HG03520 (cell line): ENCODE measurements at regions not wholly inside any gene's neighbourhood (a gene's known extent, or its start where the extent isn't known, plus 50 kb on each side); places are given as distances from the start of the nearest gene placed in this dataset.

Source experiments
- ATAC-seq: cut with Tn5 transposase; IDR thresholded peaks from one replicate; pipeline ENCODE4 v1.9.1; 2021; ENCODE audit warnings: mild to moderate bottlenecking, moderate library complexity; ENCODE audit not compliant: unreplicated experiment

DNA sequence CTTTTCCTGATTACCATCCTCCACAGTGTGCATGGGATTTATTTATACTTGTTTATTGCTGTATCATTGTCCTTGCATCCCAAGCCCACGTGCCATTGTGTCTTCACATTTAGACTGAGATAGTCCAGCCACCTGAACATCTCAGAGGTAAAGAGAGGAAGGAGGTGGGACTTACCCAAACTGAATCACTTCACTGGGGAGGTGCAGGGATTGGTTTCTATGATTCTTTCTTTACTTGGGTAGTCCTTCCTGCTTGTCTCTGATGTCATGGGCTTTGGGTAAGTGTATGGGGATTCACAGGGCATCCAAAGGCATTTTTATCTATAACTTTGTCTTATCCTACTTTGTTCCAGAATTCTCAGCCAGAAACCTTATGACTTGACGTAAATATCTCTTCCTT, 141.5 kb upstream of the UMPS start:
- ATAC-seq, result no peak

DNA sequence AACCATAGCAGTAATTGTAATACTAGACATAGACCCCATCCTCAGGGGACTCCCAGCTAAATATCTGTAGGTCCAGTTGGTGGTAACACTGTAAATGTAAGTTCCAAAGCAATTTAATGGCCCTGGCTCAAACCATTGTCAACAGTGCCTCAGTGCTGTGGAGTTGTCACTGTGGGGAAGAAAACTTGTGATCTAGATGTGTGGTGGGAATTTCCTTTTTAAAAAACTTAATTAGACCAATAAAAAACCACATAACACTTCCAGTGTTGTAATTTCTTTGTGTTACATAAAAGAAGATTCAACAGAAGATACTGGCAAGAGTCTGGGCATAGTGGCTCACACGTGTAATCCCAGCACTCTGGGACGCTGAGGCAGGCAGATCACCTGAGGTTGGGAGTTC, 138.6 kb upstream of the UMPS start:
- no peak for ATAC-seq

DNA sequence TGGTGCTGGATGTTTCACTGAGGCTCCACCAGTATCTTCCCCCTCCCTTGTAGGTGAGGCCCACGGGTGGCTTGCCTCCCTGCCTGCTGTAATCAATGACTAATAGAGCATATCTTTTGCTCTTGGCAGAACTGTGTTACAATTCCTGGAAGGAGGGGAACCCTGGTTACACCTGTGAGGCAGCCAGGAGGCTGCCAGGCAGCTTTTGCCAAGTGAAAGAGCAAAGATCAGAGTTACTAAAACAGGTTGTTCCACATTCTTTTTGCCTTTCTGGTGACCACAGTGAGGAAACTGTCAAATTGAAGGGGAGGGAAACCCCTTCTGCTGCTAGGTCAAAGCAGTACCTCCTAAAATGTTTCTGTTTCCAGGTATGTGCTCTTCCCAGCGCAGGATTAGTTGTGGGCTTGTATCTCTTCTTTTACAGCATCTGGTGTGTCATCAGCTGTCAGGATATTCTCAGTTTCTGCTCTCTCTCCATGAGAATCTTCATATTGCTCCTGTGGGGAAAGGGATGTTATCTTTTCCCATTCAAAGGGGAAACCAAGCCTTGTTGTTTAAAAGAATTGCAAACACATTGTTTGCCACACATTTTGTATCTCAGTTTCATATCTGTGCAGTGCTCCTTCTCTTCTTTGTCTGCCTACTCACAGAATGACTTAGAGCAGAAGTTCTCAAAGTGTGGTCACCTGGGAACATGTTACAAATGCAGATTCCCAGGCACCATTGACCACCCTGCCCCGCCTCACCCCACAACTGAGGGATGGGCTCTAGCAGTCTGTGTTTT, 137.4 kb upstream of the UMPS start:
- no peak for ATAC-seq

DNA sequence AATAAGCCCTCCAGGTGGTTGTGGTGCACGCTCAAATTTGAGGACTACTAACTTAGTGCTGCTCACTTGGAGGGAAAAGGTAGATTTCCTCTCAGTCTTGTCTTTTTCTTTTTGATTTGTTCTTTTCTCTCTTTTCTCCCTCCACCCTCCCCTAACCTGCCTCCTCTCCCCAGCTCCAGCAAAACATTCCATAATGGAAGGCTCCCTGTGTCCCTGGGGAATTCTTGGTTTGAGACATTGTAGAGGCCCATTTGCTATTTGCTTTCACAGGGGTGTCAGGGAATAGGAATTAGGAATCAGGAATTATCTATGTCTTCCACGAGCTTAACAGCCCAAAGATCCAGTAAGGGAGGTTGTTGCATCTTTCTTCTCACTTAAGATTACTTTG, 136.8 kb upstream of the UMPS start:
- ATAC-seq, result no peak

DNA sequence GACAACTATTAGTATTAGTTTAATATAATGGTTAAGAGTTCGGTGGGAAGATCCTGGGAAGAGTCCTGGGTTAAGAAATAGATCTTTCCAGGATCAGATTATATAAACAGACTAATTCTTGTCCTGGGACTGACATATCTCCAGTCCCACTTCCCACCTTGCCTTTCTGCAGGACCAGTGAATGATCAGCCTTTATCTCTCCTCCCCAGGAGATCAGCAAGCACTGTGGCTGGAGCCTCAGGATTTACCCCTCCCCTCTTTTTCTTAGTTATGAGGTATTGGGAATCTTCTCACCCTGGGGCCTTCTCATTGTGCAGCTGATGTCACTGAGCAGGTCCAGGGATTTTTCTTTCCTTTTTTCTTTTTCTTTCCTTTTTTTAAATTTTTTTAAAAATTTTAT, 135.7 kb upstream of the UMPS start:
- no peak for ATAC-seq

DNA sequence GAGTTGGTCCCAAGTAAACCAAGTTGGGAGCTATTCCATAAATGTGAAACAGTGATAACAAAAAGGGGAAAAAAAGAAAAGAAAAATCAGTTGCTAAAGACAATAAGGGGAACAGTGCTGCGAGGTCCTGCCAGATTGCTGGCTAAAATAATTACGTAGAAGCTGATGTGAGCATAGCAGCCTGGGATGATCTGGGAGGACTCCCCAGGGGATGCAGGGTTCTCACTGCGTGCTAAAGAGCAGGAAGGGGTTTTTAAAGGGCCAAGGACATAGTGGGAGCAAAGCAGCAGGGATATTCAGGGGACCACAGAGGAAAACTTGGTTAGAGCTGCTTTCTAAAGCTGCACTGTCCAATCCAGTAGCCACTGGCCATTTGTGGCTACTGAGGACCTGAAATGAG, 133.0 kb upstream of the UMPS start:
- ATAC-seq, result no peak

DNA sequence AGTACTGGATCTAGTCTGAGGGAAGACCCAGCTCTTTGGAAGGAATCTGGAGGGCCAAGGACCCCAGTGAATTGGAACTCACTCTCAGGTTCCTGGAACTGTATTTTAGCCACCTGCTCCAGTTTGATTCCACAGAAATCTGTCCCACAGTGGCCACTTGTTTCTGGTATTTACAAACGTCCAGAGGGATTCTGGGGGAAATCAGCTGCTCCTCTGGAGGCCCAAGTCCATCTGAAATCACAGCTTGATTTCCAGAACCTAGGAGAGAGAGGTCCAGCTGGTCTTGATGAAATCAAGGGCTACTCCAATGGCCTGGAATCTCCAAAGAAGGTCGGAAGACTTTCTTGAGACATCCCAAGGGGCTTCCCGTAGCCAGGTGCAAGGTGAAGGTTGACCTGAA, 132.3 kb upstream of the UMPS start:
- no peak for ATAC-seq

DNA sequence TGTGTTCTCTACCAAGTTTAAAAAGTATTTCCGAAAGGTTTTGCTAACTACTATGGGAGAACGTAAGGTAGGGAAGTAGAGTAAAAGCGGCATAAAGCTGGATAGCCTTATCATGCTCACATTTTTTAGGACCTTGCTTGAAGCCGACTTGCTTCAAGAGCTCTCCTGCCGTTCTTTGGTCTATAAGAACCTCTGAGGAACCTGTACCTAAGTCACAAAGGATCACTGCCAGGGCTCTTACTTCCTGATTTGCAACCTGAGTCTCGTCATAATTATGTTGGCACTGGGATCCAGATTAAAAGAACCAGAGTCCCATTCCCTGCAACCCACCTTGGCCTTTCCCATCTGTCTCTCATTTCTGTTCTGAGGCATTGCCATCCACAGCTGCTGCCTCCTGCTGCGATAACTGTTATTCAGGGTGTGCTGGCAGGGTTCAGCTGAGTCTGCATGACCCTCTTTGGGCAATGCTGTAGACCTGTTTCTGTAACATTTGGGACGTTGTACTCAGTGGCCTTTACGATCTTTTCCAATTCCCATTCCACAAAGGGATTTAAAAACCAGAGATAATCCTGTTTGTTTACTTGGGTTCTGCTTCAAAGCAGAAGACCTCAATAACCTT, 131.0 kb upstream of the UMPS start:
- no peak for ATAC-seq

DNA sequence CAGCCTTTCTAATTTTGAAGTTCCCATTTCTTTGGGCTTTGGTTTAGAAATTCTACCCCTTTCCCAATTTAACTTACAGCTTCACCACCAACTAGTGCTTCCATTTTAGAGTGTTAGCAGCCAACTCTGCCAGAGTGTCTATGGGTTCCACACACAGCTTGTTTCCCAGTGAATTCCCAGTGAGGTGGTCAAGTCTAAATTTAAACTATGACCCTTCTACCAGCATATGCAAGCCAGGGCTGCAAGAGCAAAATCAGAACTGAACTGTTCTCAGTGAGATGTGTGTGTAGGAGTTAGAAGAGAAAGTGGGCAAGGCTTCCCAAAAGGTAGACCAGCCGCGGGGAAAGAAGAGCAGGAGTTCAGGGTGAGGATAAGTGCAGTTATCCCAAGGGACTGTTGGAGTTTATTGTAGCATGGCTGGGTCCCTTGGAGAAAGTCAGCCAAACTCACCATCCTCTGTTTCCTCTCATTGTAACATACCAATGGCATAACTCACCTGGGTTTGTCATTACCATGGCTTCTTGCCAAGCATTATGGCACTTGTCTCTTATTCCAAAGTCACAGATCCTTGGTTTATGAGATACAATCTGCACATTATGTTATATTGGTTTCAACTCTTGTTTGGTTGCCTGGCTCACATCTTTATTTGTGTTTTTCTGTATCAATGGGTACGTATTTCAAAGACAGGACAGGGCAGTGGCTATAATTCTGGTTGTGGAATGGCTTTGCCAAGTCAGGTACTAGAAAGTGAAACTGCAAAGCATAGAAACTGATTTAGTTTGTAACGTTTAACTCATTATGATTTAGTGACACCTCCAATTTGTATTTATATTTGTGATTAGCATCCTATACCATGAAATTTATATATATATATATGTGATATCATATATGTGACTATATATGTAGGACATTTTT, 130.2 kb upstream of the UMPS start:
- no peak for ATAC-seq

DNA sequence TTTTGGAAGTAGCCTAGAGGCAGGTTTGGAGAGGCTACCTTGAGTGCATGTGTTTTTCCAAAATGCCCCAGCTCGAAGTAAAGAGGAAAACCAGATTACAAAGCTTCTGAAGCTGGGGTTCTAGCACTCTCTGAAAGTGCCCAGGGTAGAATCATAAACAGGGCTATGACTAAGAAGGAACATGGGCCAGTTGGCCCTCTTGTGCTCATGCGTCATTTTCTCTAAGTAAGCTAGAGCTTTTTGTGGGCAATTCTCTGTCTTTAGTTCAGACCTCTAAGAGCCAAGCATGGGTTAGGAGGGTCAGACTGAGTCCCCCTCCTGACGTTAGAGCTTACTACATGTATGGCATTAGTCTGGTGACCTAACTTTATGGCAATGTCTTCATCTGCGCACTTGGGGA, 129.5 kb upstream of the UMPS start:
- ATAC-seq, result no peak

DNA sequence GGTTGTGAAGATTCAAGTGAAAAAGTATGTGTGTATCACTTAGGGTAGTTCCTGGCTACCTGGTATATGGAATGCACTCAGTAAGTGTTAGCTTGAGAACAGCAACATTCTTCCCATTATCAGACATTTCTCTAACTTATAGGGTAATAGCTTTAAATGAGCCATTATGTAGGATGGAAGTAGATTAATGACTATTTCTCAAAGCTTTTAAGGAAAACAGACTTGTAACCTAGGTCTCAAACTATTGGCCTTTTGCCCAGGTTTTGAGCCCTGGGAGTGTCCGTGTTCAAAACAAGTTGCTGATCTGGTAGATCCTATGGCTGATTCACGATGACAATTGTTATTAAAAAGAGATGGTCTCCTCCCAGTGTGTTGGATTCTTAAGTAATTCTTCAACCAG, 129.1 kb upstream of the UMPS start:
- ATAC-seq, result no peak

DNA sequence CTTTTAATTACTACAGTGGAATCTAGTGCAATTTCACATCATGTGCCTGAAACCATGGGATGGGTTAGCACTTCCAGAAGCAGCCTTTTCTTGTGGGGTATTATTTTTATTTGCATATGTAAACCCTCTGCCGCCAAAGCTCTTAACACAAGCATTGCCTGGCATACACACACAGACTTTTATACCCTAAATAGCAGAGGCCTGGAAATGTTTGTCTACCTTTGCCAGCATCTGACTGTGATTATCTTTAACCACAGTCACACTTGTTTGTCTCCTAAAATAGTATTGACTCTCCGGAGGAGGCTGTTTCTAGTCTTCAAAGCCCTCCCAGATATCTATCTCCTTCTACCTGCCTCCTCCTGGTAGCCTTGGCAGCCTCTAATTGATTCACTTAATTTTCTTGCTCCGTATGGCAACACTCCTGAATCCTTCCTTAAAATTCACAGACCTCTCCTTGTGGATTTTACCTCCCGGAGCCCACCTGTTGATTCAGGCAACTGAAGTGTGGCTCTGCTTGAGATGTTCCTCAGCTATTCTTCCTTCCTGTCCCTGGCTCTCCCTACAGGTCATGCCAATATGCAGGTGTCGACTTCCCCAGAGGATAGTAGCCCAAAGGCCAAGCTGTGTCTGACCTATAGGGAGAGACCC, 127.1 kb upstream of the UMPS start:
- no peak for ATAC-seq

DNA sequence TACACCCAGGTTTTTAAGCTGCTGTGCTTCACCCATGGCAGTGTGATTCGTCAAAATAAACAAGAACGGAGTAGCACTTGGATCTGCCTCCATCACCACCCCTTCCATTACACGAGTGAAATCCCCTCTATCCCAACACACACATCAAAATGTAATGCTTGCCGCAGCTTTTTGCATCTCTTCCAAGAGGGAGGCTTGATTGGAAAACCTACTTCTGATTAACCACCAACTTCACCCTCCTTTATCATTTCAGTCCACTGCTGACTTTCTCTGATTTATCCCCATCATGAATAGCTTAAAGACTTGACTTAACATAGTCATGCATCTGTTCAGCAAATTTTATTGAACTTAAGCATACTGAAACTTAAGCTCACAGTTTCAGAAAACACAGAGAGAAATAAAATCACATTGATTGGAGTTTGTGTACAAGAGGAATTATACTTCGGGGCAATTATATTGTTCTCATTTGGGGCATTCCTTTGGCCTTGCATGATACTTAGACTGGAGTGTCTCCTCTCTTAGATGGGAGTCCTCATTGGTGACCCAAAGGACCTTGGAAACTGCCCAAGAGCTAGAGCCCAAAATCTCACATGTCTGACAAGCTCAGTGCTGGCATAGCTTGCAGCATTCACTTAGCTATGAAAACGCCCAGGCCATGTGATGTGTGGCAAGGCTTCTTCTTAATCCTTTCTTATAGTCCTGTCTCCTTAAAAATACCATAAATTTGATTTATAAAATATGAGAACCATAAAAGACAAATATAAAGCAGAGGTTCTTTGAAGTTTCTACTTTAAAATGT, 124.3 kb upstream of the UMPS start:
- no peak for ATAC-seq

DNA sequence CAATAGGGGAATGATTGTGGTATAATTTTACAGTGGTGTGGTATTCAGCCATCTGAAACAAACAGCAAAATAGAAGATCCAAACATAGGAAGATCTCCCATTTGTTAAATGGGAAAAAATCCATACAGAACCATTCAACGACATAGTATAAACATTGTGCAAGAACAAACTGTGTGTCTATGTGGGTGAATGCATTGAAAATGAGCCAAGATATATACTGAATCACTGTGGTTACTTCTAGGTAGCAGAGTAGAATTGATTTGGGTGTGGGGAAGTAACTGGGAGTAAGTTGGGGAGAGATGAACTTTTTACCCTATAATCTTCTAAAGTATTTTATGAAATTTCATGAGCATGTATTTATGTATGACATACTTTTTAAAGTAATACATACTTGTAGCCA, 123.1 kb upstream of the UMPS start:
- ATAC-seq, result no peak

DNA sequence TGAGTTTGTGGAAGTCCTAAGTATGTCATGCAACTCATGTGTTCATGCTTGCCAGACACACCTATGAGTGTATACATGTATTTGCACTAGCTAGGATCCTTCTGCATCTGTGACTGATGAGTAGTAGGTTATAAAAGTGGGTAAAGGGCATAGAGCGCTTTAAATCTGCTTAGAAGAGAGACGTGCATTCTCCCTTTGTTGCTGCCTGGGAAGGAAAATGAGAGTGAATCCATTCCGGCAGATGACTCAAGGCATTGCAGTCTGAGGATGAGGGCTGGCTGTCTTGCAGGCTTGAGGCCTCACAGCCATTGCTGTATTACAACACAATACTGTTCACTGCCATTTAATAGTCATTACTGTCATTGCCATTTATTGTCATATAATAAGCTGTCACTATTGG, 120.8 kb upstream of the UMPS start:
- no peak for ATAC-seq

DNA sequence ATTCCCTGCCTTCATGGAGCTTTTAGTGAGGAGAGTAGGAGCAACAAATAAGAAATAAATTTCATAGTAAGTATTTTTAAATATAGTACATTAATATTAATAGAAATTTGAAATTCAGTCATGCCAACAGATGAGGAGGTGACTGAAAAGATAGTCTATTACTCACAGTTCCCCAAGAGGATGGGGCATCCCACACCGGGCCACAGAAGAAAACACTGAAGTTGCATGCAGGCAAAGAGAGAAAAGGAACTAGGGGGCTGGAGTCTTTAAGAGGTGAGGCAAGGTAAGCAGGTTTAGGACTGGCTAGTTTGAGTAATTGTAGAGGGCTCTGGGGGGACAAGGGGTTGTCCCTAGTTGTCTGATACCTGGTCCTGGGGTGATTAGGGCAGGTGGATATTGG, 120.1 kb upstream of the UMPS start:
- ATAC-seq, result no peak

DNA sequence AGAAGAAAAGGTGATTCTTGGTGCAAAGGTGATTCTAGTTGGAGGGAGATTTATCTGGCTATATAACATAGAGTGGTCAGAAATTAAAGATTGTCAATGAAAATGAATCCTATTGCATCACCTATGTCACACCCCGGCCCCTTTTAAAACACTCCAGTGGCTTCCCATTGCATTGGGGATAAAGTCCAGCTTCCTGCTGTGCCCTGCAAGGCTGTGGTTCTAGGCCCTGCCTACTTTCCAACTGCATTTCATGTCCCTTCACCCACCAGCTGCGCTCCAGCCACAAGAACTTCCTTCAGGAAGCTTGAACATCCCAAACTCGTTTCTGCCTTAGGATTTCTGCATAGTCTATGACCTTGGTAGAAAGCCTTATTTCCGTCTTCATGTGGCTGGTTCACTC, 118.7 kb upstream of the UMPS start:
- ATAC-seq, result no peak

DNA sequence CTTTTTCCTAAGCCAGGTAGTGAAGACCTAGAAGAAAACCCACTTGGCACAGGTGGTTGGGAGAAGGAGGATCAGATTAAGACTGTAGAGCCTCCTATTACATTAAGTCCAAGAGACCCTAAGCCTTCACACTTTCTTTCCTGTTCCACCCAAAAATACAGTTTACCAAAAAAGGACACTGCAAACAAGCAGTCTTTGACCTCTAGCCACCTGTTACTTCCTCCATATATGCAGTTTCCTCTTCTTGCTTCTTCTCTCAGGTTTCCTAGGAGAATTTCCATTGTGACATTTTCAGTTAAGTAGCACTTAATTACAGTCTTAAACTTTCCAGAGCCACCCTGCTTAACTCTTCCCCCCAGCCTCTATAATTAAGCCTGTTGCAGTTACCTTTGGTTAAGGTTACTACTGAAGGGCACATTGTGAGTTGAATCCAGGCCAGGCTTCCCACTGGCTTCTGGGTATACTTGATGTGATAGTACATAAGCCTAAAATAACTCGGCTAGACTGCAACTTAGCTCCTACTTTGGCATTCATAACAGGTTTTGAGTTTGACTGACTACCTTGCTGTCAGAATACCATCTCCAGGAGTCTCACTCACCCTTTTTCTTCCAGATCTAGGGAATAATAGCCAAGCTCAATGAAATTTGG, 114.2 kb upstream of the UMPS start:
- no peak for ATAC-seq

DNA sequence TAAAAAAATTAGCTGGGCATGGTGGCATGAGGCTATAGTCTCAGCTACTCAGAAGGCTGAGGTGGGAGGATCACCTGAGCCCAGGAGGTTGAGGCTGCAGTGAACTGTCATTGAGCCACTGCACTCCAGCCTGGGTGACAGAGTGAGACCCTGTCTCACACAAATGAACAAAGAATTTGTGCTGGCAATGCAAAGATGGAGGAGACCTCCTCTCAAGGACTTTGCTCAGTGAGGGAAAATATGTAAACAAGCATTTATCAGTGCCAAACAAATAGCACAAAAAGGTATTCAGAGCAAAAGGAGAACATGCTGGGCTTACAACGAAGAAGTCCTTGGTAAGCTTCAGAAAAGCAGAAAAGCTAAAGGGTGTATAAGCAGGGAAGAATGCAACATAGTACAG, 113.1 kb upstream of the UMPS start:
- ATAC-seq, result no peak
